LoVo (cell line): ENCODE measurements at regions not wholly inside any gene's neighbourhood (a gene's known extent, or its start where the extent isn't known, plus 50 kb on each side); places are given as distances from the start of the nearest gene placed in this dataset.
"Not testable (repeated sequence)": the region's sequence is repeated elsewhere in the genome, so short reads cannot be mapped to it uniquely, and the experiment has no call there.

ENCODE experiments used
- DNase-seq: peaks from one replicate; pipeline ENCODE4 v3.0.0-alpha.2; 2016; ENCODE audit warnings: low spot score

GRCh38 chr20:26373066-26373465, 676.4 kb upstream of the ZNF337 start:
- not testable (repeated sequence) for DNase-seq

DNA sequence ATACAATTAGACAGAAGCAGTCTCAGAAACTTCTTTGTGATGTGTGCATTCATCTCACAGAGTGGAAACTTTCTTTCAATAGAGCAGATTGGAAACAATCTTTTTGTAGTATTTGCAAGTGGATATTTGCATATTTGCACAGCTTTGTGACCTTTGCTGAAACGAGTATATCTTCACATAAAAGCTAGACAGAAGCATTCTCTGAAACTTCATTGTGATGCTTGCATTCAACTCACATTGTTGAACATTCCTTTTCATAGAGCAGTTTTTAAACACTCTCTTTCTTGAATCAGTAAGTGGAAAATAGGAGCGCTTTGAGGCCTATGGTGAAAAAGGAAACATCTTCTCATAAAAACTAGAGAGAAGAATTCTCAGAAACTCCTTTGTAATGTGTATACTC, 657.9 kb upstream of the ZNF337 start:
- no peak for DNase-seq

- no peak for DNase-seq
Observed at GRCh38 chr20:26347396-26347795, 650.7 kb upstream of the ZNF337 start.

DNA sequence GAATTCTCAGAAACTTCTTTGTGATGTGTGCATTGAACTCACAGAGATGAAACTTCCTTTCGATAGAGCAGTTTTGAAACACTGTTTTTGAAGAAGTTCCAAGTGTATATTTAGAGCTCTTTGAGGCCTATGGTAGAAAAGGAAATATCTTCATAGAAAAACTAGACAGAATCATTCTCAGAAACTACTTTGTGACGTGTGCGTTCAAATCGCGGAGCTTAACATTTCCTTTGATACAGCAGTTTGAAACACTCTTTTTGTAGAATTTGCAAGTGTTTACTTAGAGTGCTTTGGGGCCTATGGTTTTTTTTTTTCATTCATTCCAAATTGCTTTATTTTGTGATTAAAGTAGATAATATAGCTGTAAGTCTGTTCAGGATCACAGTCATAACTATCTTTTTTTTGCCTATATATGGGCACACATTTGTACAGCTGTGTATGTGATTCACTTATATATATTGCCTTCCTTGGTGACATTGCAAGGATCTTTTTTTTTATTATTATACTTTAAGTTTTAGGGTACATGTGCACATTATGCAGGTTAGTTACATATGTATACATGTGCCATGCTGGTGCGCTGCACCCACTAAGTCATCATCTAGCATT, 643.9 kb upstream of the ZNF337 start:
- DNase-seq = not testable (repeated sequence)

GRCh38 chr20:26324177-26324576, 627.5 kb upstream of the ZNF337 start:
- DNase-seq = no peak

GRCh38 chr20:26315054-26315453, 618.4 kb upstream of the ZNF337 start:
- DNase-seq = no peak

GRCh38 chr20:26309720-26310119, 613.1 kb upstream of the ZNF337 start:
- not testable (repeated sequence) for DNase-seq

DNA sequence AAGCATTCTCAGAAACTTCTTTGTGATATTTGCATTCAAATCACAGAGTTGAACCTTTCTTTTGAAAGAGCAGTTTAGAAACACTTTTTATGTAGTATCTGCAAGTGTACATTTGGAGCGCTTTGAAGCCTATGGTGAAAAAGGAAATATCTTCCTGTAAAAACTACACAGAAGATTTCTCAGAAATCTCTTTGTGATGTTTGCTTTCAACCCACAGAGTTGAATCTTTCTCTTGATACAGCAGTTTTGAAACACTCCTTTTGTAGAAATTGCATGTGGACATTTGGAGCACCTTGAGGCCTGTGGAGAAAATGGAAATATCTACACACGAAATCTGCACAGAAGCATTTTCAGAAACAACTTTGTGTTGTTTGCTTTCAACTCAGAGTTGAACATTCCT, 612.3 kb upstream of the ZNF337 start:
- no peak for DNase-seq

- no peak for DNase-seq
Observed at GRCh38 chr20:26295006-26295405, 598.4 kb upstream of the ZNF337 start.

DNA sequence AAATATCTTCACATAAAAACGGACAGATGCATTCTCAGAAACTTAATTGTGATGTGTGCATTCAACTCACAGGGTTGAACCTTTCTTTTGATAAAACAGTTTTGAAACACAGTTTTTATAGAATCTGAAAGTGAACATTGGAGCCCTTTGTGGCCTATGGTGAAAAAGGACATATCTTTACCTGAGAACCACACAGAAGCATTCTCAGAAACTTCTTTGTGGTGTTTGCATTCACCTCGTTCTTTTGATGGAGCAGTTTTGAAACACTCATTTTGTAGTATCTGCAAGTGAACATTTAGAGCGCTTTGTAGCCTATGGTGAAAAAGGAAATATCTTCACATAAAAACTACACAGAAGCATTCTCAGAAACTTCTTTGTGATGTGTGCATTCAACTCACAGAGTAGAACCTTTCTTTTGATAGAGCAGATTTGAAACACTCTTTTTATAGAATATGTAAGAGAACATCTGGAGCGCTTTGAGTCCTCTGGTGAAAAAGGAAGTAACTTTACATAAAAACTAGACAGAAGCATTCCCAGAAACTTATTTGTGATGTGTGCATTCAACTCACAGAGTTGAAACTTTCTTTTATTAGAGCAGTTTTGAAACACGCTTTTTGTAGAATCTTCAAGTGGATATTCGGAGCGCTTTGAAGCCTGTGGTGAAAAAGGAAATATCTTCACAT, 591.9 kb upstream of the ZNF337 start:
- not testable (repeated sequence) for DNase-seq

DNA sequence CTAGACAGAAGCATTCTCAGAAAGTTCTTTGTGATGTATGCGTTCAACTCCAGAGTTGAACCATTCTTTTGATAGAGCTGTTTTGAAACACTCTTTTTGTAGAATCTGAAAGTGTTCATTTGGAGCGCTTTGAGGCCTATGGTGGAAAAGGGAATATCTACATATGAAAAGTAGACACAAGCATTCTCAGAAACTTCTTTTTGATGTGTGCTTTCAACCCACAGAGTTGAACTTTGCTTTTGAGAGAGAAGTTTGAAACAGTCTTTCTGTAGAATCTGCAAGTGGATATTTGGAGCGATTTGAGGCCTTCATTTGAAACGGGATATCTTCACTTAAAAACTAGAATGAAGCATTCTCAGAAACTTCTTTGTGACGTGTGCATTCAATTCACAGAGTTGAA, 582.6 kb upstream of the ZNF337 start:
- no peak for DNase-seq

DNA sequence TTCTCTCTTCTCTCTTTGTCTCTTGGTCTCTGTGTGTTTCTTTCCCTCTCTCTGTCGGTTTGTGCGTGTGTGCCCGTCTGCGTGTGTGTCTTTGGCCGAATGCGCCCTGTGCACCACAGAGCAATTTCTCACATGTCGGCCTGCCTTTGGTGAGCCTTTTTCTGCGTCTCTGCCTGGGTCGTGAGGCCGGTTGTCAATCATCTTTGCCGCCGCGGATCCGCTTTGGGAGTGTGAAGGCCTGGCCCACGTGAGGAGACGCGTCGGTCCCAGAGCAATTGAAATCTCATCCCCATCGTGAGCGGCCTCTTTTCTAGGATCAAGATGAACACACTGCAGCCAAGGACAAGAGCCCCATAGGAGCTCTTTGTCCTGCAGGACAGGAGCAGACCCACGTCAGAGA, 580.7 kb upstream of the ZNF337 start:
- DNase-seq = no peak

GRCh38 chr20:26276554-26277210, 580.0 kb upstream of the ZNF337 start:
- DNase-seq = no peak

GRCh38 chr20:26268762-26269161, 572.1 kb upstream of the ZNF337 start:
- DNase-seq = not testable (repeated sequence)

DNA sequence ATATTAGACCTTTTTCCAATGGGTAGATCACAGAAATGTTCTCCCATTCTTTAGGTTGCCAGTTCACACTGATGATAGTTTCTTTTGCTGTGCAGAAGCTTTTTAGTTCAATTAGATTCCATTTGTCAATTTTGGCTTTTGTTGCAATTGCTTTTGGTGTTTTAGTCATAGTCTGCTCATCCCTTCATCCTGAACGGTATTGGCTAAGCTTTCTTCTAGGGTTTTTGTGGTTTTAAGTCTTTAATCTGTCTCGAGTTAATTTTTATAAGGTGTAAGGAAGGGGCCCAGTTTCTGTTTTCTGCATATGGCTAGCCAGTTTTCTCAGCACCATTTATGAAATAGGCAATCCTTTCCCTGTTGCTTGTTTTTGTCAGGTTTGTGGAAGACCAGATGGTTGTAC, 564.3 kb upstream of the ZNF337 start:
- not testable (repeated sequence) for DNase-seq

GRCh38 chr20:26252311-26252975, 555.8 kb upstream of the ZNF337 start:
- DNase-seq = not testable (repeated sequence)

DNA sequence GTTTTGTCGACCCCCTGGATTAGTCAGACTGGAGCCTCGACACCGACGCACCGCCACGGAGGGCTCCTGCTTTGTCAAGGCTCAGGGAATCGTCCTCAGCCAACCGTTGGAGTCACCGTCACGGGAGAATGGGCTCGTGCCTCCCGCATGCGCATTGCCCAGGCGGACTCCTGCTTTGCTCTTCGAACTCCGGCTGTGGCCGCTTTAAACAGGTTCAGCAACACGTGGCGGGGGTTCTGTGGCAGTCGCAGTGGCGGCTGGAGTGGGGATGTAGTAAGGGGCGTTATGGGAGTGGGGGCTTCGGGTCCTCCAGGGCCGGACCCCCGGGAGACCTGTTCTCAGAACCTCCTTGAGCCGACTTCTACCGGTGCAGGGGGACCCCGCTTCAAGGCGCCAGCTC, 554.7 kb upstream of the ZNF337 start:
- not testable (repeated sequence) for DNase-seq

GRCh38 chr20:26250249-26251114, 553.8 kb upstream of the ZNF337 start:
- DNase-seq = not testable (repeated sequence)

GRCh38 chr20:26243731-26244130, 547.1 kb upstream of the ZNF337 start:
- no peak for DNase-seq

- DNase-seq = not testable (repeated sequence)
Observed at GRCh38 chr20:26220609-26221008, 524.0 kb upstream of the ZNF337 start.

DNA sequence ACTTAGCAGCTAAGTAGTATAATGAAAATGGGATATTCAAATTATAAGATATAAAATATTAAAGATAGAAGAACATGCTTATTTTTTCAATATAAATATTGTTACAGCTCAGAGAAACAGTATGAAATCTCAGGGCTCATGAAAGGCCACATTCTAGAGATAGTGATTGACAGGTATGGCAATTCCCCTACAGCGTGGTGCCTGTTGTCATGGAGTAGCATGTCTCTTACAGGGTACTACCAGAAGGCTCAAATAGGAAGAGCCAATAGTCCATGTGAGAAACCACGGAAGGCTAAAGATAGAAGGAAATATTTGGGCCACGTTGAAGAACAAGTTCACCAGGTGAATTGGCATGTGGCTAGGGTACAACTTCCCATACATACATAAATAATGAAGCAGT, 522.9 kb upstream of the ZNF337 start:
- not testable (repeated sequence) for DNase-seq

DNA sequence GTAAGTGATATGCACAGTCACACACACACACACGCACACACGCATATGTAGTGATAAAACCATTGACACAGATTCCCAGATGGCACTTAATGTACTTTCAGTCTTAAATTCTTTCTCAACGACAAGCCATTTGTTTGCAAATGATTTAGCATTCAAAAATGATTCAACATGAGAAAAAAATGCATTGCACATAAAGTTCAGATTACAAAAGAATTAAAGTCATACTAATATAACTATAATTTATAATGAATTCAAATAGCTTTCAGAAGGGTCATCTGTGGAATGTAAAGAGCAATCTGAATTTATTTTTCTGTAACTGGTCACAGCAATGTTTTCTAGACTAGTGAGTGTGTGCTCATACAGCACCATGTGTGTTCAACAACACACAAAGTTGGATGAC, 521.6 kb upstream of the ZNF337 start:
- no peak for DNase-seq
